ENCODE measurements at regions not wholly inside any gene's neighbourhood (a gene's known extent, or its start where the extent isn't known, plus 50 kb on each side); places are given as distances from the start of the nearest gene placed in this dataset.

DNA sequence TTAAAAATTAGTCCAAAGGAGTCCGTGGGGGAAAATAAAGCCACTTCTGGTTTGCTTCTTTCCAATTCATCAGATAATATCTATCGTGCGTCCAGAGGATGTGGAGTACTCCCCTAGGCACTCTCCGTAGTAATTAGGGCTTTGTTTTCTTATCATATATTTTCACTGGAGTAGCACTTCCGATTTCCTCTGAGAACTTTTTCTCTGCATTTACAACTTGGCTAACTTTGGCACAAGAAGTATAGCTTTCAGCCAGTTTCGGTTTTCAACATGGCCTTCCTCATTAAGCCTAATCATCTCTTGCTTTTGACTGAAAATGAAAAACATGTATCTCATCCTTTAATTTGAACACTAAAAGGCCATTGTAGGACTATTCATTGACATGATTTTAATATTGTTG lies 80.5 kb downstream of the CASP3 start:
- POLR2A ChIA-PET (ENCODE audit: low non-redundant PET) = no interaction called here
- no peaks in the 10 kb centered on the region for H3K36me3 ChIP-seq (ENCODE audit: insufficient read depth, low read length, poor library complexity, severe bottlenecking)
- H3K27ac ChIP-seq (ENCODE audit: low read depth, low read length, poor library complexity, severe bottlenecking) = no peak overlapping the region
- intact Hi-C loops (cut with micrococcal nuclease; ENCODE audit: unreplicated experiment) = no loop called here
- DNase-seq (ENCODE audit: low spot score) = peak; percentile 29
- peak overlapping the region; percentile 0 for H3K4me3 ChIP-seq (ENCODE audit: low read depth, low read length, poor library complexity, severe bottlenecking)
- H3K9me3 ChIP-seq (ENCODE audit: low read depth, low read length, poor library complexity, severe bottlenecking) = no peaks in the 10 kb centered on the region
- no peaks in the 10 kb centered on the region for H3K4me1 ChIP-seq (ENCODE audit: insufficient read depth, low read length, poor library complexity, severe bottlenecking)
- BruUV-seq (replicated peaks) = no TSS peak
- TF ChIP-seq, protein P1, sequence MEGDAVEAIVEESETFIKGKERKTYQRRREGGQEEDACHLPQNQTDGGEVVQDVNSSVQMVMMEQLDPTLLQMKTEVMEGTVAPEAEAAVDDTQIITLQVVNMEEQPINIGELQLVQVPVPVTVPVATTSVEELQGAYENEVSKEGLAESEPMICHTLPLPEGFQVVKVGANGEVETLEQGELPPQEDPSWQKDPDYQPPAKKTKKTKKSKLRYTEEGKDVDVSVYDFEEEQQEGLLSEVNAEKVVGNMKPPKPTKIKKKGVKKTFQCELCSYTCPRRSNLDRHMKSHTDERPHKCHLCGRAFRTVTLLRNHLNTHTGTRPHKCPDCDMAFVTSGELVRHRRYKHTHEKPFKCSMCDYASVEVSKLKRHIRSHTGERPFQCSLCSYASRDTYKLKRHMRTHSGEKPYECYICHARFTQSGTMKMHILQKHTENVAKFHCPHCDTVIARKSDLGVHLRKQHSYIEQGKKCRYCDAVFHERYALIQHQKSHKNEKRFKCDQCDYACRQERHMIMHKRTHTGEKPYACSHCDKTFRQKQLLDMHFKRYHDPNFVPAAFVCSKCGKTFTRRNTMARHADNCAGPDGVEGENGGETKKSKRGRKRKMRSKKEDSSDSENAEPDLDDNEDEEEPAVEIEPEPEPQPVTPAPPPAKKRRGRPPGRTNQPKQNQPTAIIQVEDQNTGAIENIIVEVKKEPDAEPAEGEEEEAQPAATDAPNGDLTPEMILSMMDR (conservative IDR thresholded peaks at IDR 0.05; ENCODE audit: low read depth, low read length) = no peak
- TF ChIP-seq EZH2 (IDR thresholded peaks at IDR 0.05; ENCODE audit: borderline replicate concordance, low read depth, low read length, poor library complexity, severe bottlenecking) = no peak
- H3K27me3 ChIP-seq (replicated peaks; ENCODE audit: insufficient read depth, low read depth, low read length, poor library complexity) = no peaks in the 10 kb centered on the region
- CTCF ChIA-PET = no interaction called here

DNA sequence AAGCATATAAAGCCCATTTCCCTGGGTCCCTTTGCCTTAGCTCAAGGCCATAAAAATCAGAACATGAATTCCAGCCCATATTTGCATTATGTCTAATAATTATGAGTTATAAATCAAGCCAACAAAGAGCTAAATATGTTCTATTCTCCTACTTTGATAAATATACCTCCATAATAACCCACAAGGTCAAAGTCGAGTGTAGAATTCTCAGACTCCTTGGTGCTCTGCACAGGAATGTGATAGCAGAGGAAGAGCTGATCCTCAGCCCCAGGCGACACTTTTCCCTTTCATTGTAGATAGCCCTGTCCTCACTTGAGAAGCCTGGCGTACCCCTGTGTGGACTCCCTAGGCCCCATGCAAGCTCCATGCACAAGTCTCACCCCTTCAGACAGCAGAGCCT lies 85.6 kb downstream of the CASP3 start:
- Histone ChIP-seq H3K4me3 (ENCODE audit: low read depth, low read length, poor library complexity, severe bottlenecking) (no peak overlapping the region), H3K27me3 (replicated peaks; ENCODE audit: insufficient read depth, low read depth, low read length, poor library complexity) (no peaks in the 10 kb centered on the region), H3K4me1 (ENCODE audit: insufficient read depth, low read length, poor library complexity, severe bottlenecking) (no peaks in the 10 kb centered on the region), H3K9me3 (ENCODE audit: low read depth, low read length, poor library complexity, severe bottlenecking) (no peaks in the 10 kb centered on the region), H3K27ac (ENCODE audit: low read depth, low read length, poor library complexity, severe bottlenecking) (no peak overlapping the region), H3K36me3 (ENCODE audit: insufficient read depth, low read length, poor library complexity, severe bottlenecking) (no peaks in the 10 kb centered on the region)
- ChIA-PET CTCF (no interaction called here), POLR2A (ENCODE audit: low non-redundant PET) (no interaction called here)
- intact Hi-C loops (cut with micrococcal nuclease; ENCODE audit: unreplicated experiment) = no loop called here
- no peak for DNase-seq (ENCODE audit: low spot score)
- TF ChIP-seq, protein P1 (conservative IDR thresholded peaks at IDR 0.05; ENCODE audit: low read depth, low read length) = no peak
- TF ChIP-seq EZH2 (IDR thresholded peaks at IDR 0.05; ENCODE audit: borderline replicate concordance, low read depth, low read length, poor library complexity, severe bottlenecking) = no peak
- BruUV-seq (replicated peaks) = no TSS peak

DNA sequence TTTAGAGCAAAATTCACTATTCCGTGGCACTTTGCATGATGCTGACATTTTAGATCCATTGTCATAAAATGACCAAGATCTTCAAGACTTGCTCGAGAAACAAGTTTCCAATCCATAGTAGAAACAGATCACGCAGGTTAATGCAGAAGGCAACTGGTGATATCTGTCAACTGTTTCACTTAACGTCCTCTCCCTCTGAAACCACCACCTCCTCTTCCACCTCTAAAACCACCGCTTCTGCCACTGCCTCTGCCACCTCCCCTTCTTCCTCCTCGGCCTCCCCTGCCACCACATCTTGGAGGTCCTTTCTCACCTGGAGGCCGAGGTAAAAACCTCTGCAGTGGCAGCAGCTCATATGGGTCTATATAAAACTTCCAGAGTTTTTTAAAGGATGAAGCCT lies 84.6 kb upstream of the IRF2 start:
- BruUV-seq (replicated peaks) = no TSS peak
- no peak overlapping the region for H3K27ac ChIP-seq (ENCODE audit: low read depth, low read length, poor library complexity, severe bottlenecking)
- CTCF ChIA-PET = no interaction called here
- POLR2A ChIA-PET (ENCODE audit: low non-redundant PET) = no interaction called here
- intact Hi-C loops (cut with micrococcal nuclease; ENCODE audit: unreplicated experiment) = no loop called here
- TF ChIP-seq EZH2 (IDR thresholded peaks at IDR 0.05; ENCODE audit: borderline replicate concordance, low read depth, low read length, poor library complexity, severe bottlenecking) = no peak
- TF ChIP-seq, protein P1 (conservative IDR thresholded peaks at IDR 0.05; ENCODE audit: low read depth, low read length) = no peak
- no peak overlapping the region for H3K4me3 ChIP-seq (ENCODE audit: low read depth, low read length, poor library complexity, severe bottlenecking)
- DNase-seq (ENCODE audit: low spot score) = no peak
- H3K27me3 ChIP-seq (replicated peaks; ENCODE audit: insufficient read depth, low read depth, low read length, poor library complexity) = no peaks in the 10 kb centered on the region
- no peaks in the 10 kb centered on the region for H3K36me3 ChIP-seq (ENCODE audit: insufficient read depth, low read length, poor library complexity, severe bottlenecking)
- no peaks in the 10 kb centered on the region for H3K9me3 ChIP-seq (ENCODE audit: low read depth, low read length, poor library complexity, severe bottlenecking)
- H3K4me1 ChIP-seq (ENCODE audit: insufficient read depth, low read length, poor library complexity, severe bottlenecking) = no peaks in the 10 kb centered on the region

All from A673 (cell line).